ENCODE measurements at regions not wholly inside any gene's neighbourhood (a gene's known extent, or its start where the extent isn't known, plus 50 kb on each side); places are given as distances from the start of the nearest gene placed in this dataset.

GRCh38 chr13:39945226-39945625 lies 289.8 kb downstream of the COG6 start:
- H3K36me3 ChIP-seq (ENCODE audit: low read length) = no peaks in the 10 kb centered on the region
- no peak overlapping the region for H3K4me3 ChIP-seq (ENCODE audit: insufficient read depth, low read length, poor library complexity, severe bottlenecking)
- H3K9me3 ChIP-seq (ENCODE audit: insufficient read depth, low read length) = no peaks in the 10 kb centered on the region
- H4K20me1 ChIP-seq (ENCODE audit: low read depth, low read length) = no peaks in the 10 kb centered on the region
- H3K27ac ChIP-seq (ENCODE audit: low read depth, low read length) = no peak overlapping the region
- H3F3A ChIP-seq (ENCODE audit: insufficient read depth) = no peaks in the 10 kb centered on the region
- no peaks in the 10 kb centered on the region for H3K9me2 ChIP-seq (replicated peaks; ENCODE audit: insufficient read depth, low read length)
- no peak for TF ChIP-seq EZH2phosphoT487 (conservative IDR thresholded peaks at IDR 0.05; ENCODE audit: low read length)
- TF ChIP-seq CTCF (IDR thresholded peaks at IDR 0.05; ENCODE audit: insufficient read depth, low read length, poor library complexity, severe bottlenecking) = no peak
- no peak overlapping the region for H3K4me2 ChIP-seq (ENCODE audit: low read depth, low read length, poor library complexity, severe bottlenecking)
- H3K9ac ChIP-seq (ENCODE audit: low read length) = no peak overlapping the region
- no peaks in the 10 kb centered on the region for H3K79me2 ChIP-seq (ENCODE audit: insufficient read depth, low read length)
- no peak overlapping the region for H2AFZ ChIP-seq (ENCODE audit: low read depth, low read length, severe bottlenecking)
- no peaks in the 10 kb centered on the region for H3K27me3 ChIP-seq (ENCODE audit: low read length)

GRCh38 chr13:39946769-39947168 lies 291.3 kb downstream of the COG6 start:
- Histone ChIP-seq H3K27ac (ENCODE audit: low read depth, low read length) (no peak overlapping the region), H2AFZ (ENCODE audit: low read depth, low read length, severe bottlenecking) (no peak overlapping the region), H3K27me3 (ENCODE audit: low read length) (no peaks in the 10 kb centered on the region), H3K9ac (ENCODE audit: low read length) (no peak overlapping the region), H3K4me2 (ENCODE audit: low read depth, low read length, poor library complexity, severe bottlenecking) (no peak overlapping the region), H3F3A (ENCODE audit: insufficient read depth) (no peaks in the 10 kb centered on the region), H3K79me2 (ENCODE audit: insufficient read depth, low read length) (no peaks in the 10 kb centered on the region), H3K9me3 (ENCODE audit: insufficient read depth, low read length) (no peaks in the 10 kb centered on the region), H3K4me3 (ENCODE audit: insufficient read depth, low read length, poor library complexity, severe bottlenecking) (no peak overlapping the region), H3K9me2 (replicated peaks; ENCODE audit: insufficient read depth, low read length) (no peaks in the 10 kb centered on the region), H4K20me1 (ENCODE audit: low read depth, low read length) (no peaks in the 10 kb centered on the region), H3K36me3 (ENCODE audit: low read length) (no peaks in the 10 kb centered on the region)
- TF ChIP-seq CTCF (IDR thresholded peaks at IDR 0.05; ENCODE audit: insufficient read depth, low read length, poor library complexity, severe bottlenecking) (no peak), EZH2phosphoT487 (conservative IDR thresholded peaks at IDR 0.05; ENCODE audit: low read length) (no peak)

GRCh38 chr13:39951301-39951700 lies 295.8 kb downstream of the COG6 start:
- Histone ChIP-seq H3K4me3 (ENCODE audit: insufficient read depth, low read length, poor library complexity, severe bottlenecking) (no peak overlapping the region), H3K9ac (ENCODE audit: low read length) (no peak overlapping the region), H3K36me3 (ENCODE audit: low read length) (no peaks in the 10 kb centered on the region), H3K9me2 (replicated peaks; ENCODE audit: insufficient read depth, low read length) (no peaks in the 10 kb centered on the region), H3K79me2 (ENCODE audit: insufficient read depth, low read length) (no peaks in the 10 kb centered on the region), H3K9me3 (ENCODE audit: insufficient read depth, low read length) (no peaks in the 10 kb centered on the region), H3K4me2 (ENCODE audit: low read depth, low read length, poor library complexity, severe bottlenecking) (no peak overlapping the region), H4K20me1 (ENCODE audit: low read depth, low read length) (no peaks in the 10 kb centered on the region), H3K27me3 (ENCODE audit: low read length) (no peaks in the 10 kb centered on the region), H3K27ac (ENCODE audit: low read depth, low read length) (no peak overlapping the region), H3F3A (ENCODE audit: insufficient read depth) (no peaks in the 10 kb centered on the region), H2AFZ (ENCODE audit: low read depth, low read length, severe bottlenecking) (no peak overlapping the region)
- TF ChIP-seq CTCF (IDR thresholded peaks at IDR 0.05; ENCODE audit: insufficient read depth, low read length, poor library complexity, severe bottlenecking) = no peak
- TF ChIP-seq EZH2phosphoT487 (conservative IDR thresholded peaks at IDR 0.05; ENCODE audit: low read length) = no peak

Data from SU-DHL-6 (cell line).